HG03097 (cell line): ENCODE measurements at regions not wholly inside any gene's neighbourhood (a gene's known extent, or its start where the extent isn't known, plus 50 kb on each side); places are given as distances from the start of the nearest gene placed in this dataset.

Experiments used
- ATAC-seq: cut with Tn5 transposase; IDR thresholded peaks from one replicate; pipeline ENCODE4 v1.9.1; 2021; ENCODE audit not compliant: unreplicated experiment, low FRiP score

GRCh38 chr9:20205821-20206220 lies 416.5 kb downstream of the MLLT3 start:
- no peak for ATAC-seq

- no peak for ATAC-seq
Measured at GRCh38 chr9:20200991-20201431, 412.2 kb upstream of the SLC24A2 start.

- ATAC-seq, result no peak
Measured at GRCh38 chr9:20200581-20200980, 411.7 kb upstream of the SLC24A2 start.

- ATAC-seq, result no peak
Measured at GRCh38 chr9:20199111-20199510, 410.3 kb upstream of the SLC24A2 start.

GRCh38 chr9:20197976-20198685 lies 409.3 kb upstream of the SLC24A2 start:
- no peak for ATAC-seq

- no peak for ATAC-seq
Measured at GRCh38 chr9:20191228-20191840, 402.5 kb upstream of the SLC24A2 start.

GRCh38 chr9:20189871-20190270 lies 401.0 kb upstream of the SLC24A2 start:
- ATAC-seq, result no peak

- ATAC-seq, result no peak
Measured at GRCh38 chr9:20188616-20189369, 400.0 kb upstream of the SLC24A2 start.

- ATAC-seq, result no peak
Measured at GRCh38 chr9:20187318-20187717, 398.5 kb upstream of the SLC24A2 start.

GRCh38 chr9:20186823-20187222 lies 398.0 kb upstream of the SLC24A2 start:
- no peak for ATAC-seq

GRCh38 chr9:20186231-20186630 lies 397.4 kb upstream of the SLC24A2 start:
- ATAC-seq, result no peak

GRCh38 chr9:20184541-20184940 lies 395.7 kb upstream of the SLC24A2 start:
- ATAC-seq, result no peak

- no peak for ATAC-seq
Measured at GRCh38 chr9:20178679-20179078, 389.8 kb upstream of the SLC24A2 start.

- no peak for ATAC-seq
Measured at GRCh38 chr9:20178197-20178596, 389.4 kb upstream of the SLC24A2 start.

- ATAC-seq, result no peak
Measured at GRCh38 chr9:20170122-20170521, 381.3 kb upstream of the SLC24A2 start.

GRCh38 chr9:20152151-20152725 lies 363.4 kb upstream of the SLC24A2 start:
- no peak for ATAC-seq

- no peak for ATAC-seq
Measured at GRCh38 chr9:20148416-20148815, 359.6 kb upstream of the SLC24A2 start.

- ATAC-seq, result no peak
Measured at GRCh38 chr9:20144197-20144596, 355.4 kb upstream of the SLC24A2 start.

- ATAC-seq, result no peak
Measured at GRCh38 chr9:20139763-20140290, 351.0 kb upstream of the SLC24A2 start.

GRCh38 chr9:20138841-20139240 lies 350.0 kb upstream of the SLC24A2 start:
- ATAC-seq, result no peak

GRCh38 chr9:20138116-20138515 lies 349.3 kb upstream of the SLC24A2 start:
- ATAC-seq, result no peak
